IMR-90 (cell line): ENCODE measurements at regions not wholly inside any gene's neighbourhood (a gene's known extent, or its start where the extent isn't known, plus 50 kb on each side); places are given as distances from the start of the nearest gene placed in this dataset.

Experiments
- ATAC-seq: fragments of 200-7000 bp; cut with Tn5 transposase; 2 replicates; pipeline ENCODE4 v1.9.1; 2020; ENCODE audit warnings: low read depth, mild to moderate bottlenecking, moderate library complexity
- BruUV-seq: library from RNA; stranded (reverse); fragments of 400-500 nt; replicated peaks from 2 replicates; lab custom pipeline; 2021; lab: Mats Ljungman, UMichigan
- CTCF ChIA-PET: fragments of 300-600 bp; formaldehyde crosslinking; extraction: SDS; loops from one replicate; lab custom pipeline; 2021; ENCODE audit warnings: antibody characterized with exemption; lab: Yijun Ruan, JAX
- POLR2A ChIA-PET: fragments of 300-600 bp; sonication (Branson Sonifier 250); formaldehyde crosslinking; loops from one replicate; lab custom pipeline; 2022; ENCODE audit warnings: antibody characterized with exemption; ENCODE audit not compliant: unreplicated experiment; lab: Charles Lee
- DNase-seq: peaks from one replicate; pipeline ENCODE4 v3.0.0; 2013
- H2AFZ ChIP-seq: replicated peaks from 2 replicates; pipeline ENCODE3; 2013; ENCODE audit warnings: low read length, mild to moderate bottlenecking; ENCODE audit not compliant: poor library complexity
- H2AK5ac ChIP-seq: 2 replicates; pipeline ENCODE4 v1.6.1; 2013; ENCODE audit warnings: low read depth, low read length, inconsistent platforms
- H2AK9ac ChIP-seq: replicated peaks from 2 replicates; pipeline ENCODE3; 2013; ENCODE audit warnings: mild to moderate bottlenecking, low read depth, low read length, moderate library complexity; ENCODE audit not compliant: poor library complexity
- H2BK120ac ChIP-seq: 2 replicates; pipeline ENCODE4 v1.6.1; 2013; ENCODE audit warnings: low read depth, low read length, inconsistent platforms
- H2BK15ac ChIP-seq: 3 replicates; pipeline ENCODE4 v1.6.1; 2013; ENCODE audit warnings: low read depth, low read length, inconsistent platforms
- H2BK20ac ChIP-seq: 2 replicates; pipeline ENCODE4 v1.6.1; 2013; ENCODE audit warnings: low read depth, mild to moderate bottlenecking, inconsistent platforms, low read length, moderate library complexity
- H2BK5ac ChIP-seq: 2 replicates; pipeline ENCODE4 v1.6.1; 2013; ENCODE audit warnings: mild to moderate bottlenecking, low read depth, low read length, inconsistent platforms; ENCODE audit not compliant: poor library complexity, severe bottlenecking
- H3K14ac ChIP-seq: replicated peaks from 2 replicates; pipeline ENCODE4 v1.6.1; 2013; ENCODE audit warnings: low read depth, low read length, inconsistent platforms
- H3K18ac ChIP-seq: 2 replicates; pipeline ENCODE4 v1.6.1; 2013; ENCODE audit warnings: low read depth, low read length, control low read depth
- H3K23ac ChIP-seq: 2 replicates; pipeline ENCODE4 v1.6.1; 2013; ENCODE audit warnings: low read depth, low read length, inconsistent platforms
- H3K27ac ChIP-seq: 2 replicates; pipeline ENCODE4 v1.5.1; 2013; ENCODE audit warnings: mild to moderate bottlenecking, control low read depth, low read length; ENCODE audit not compliant: insufficient read depth
- H3K27me3 ChIP-seq: 2 replicates; pipeline ENCODE4 v1.6.1; 2013; ENCODE audit warnings: low read length; ENCODE audit not compliant: control insufficient read depth, insufficient read depth
- H3K36me3 ChIP-seq: 2 replicates; pipeline ENCODE4 v1.6.1; 2013; ENCODE audit warnings: low read length, mixed read lengths; ENCODE audit not compliant: control insufficient read depth, insufficient read depth
- H3K4ac ChIP-seq: 2 replicates; pipeline ENCODE4 v1.6.1; 2013; ENCODE audit warnings: low read depth, low read length, inconsistent platforms
- H3K4me1 ChIP-seq: 2 replicates; pipeline ENCODE4 v1.6.1; 2013; ENCODE audit warnings: low read length, mixed read lengths; ENCODE audit not compliant: control insufficient read depth, insufficient read depth
- H3K4me2 ChIP-seq: 2 replicates; pipeline ENCODE4 v1.6.1; 2013; ENCODE audit warnings: low read depth, mild to moderate bottlenecking, control low read depth, low read length, moderate library complexity
- H3K4me3 ChIP-seq: 2 replicates; pipeline ENCODE4 v1.5.1; 2013; ENCODE audit warnings: low read depth, mild to moderate bottlenecking, control low read depth, low read length, moderate library complexity; ENCODE audit not compliant: insufficient read depth
- H3K56ac ChIP-seq: 2 replicates; pipeline ENCODE4 v1.6.1; 2013; ENCODE audit warnings: low read length, inconsistent platforms; ENCODE audit not compliant: insufficient read depth; ENCODE audit errors: extremely low read depth
- H3K79me1 ChIP-seq, 2 experiments: 2 replicates each; pipeline ENCODE4 v1.6.1; 2013; ENCODE audit warnings: low read length in 2 of 2, inconsistent platforms in 1 of 2, low read depth in 1 of 2
- H3K9ac ChIP-seq: 2 replicates; pipeline ENCODE4 v1.6.1; 2013; ENCODE audit warnings: low read depth, low read length, control low read depth
- H3K9me1 ChIP-seq: 2 replicates; pipeline ENCODE4 v1.6.1; 2013; ENCODE audit warnings: low read length, inconsistent platforms; ENCODE audit not compliant: insufficient read depth
- H3K9me3 ChIP-seq: 2 replicates; pipeline ENCODE4 v1.6.1; 2013; ENCODE audit warnings: low read length; ENCODE audit not compliant: control insufficient read depth, insufficient read depth
- H4K20me1 ChIP-seq: 2 replicates; pipeline ENCODE4 v1.6.1; 2013; ENCODE audit warnings: low read length, inconsistent platforms; ENCODE audit not compliant: insufficient read depth
- H4K5ac ChIP-seq: 2 replicates; pipeline ENCODE4 v1.6.1; 2013; ENCODE audit warnings: mild to moderate bottlenecking, low read depth, low read length, control low read depth
- H4K8ac ChIP-seq, 2 experiments: 2 replicates each; pipeline ENCODE4 v1.6.1; 2013; ENCODE audit warnings: low read depth in 2 of 2, low read length in 2 of 2, control low read depth in 1 of 2, inconsistent platforms in 1 of 2
- H4K91ac ChIP-seq: 2 replicates; pipeline ENCODE4 v1.6.1; 2013; ENCODE audit warnings: low read depth, low read length, inconsistent platforms; ENCODE audit not compliant: insufficient read depth
- BHLHE40 ChIP-seq: fragments of 150-350 bp; IDR thresholded peaks from 2 replicates; pipeline ENCODE4 v1.6.1; 2016; ENCODE audit warnings: mild to moderate bottlenecking, low read depth, low read length
- CEBPB ChIP-seq: IDR thresholded peaks from 2 replicates; pipeline ENCODE4 v1.6.1; 2012; ENCODE audit warnings: low read depth, low read length, improper control_type of control experiment
- CHD1 ChIP-seq: IDR thresholded peaks from 2 replicates; pipeline ENCODE4 v1.6.1; 2012; ENCODE audit warnings: low read depth, low read length, improper control_type of control experiment
- FOS ChIP-seq: fragments of 150-350 bp; IDR thresholded peaks from 2 replicates; pipeline ENCODE4 v1.6.1; 2016; ENCODE audit warnings: low read depth, low read length
- MAFK ChIP-seq: IDR thresholded peaks from 2 replicates; pipeline ENCODE4 v1.6.1; 2012; ENCODE audit warnings: low read depth, low read length, improper control_type of control experiment
- MAZ ChIP-seq: IDR thresholded peaks from 2 replicates; pipeline ENCODE4 v1.6.1; 2012; ENCODE audit warnings: low read depth, mild to moderate bottlenecking, low read length, improper control_type of control experiment, moderate library complexity, borderline replicate concordance
- MXI1 ChIP-seq: IDR thresholded peaks from 2 replicates; pipeline ENCODE4 v1.6.1; 2012; ENCODE audit warnings: low read depth, mild to moderate bottlenecking, low read length, moderate library complexity, borderline replicate concordance
- NFE2L2 ChIP-seq: fragments of 150-350 bp; IDR thresholded peaks from 2 replicates; pipeline ENCODE4 v1.6.1; 2016; ENCODE audit warnings: low read depth, mild to moderate bottlenecking, low read length
- POLR2A ChIP-seq: IDR thresholded peaks from 2 replicates; pipeline ENCODE4 v1.6.1; 2012; ENCODE audit warnings: mild to moderate bottlenecking, low read depth, low read length
- RAD21 ChIP-seq: IDR thresholded peaks from 2 replicates; pipeline ENCODE4 v1.6.1; 2012; ENCODE audit warnings: low read length, improper control_type of control experiment
- RCOR1 ChIP-seq: IDR thresholded peaks from 2 replicates; pipeline ENCODE4 v1.6.1; 2012; ENCODE audit warnings: mild to moderate bottlenecking, low read length, improper control_type of control experiment; ENCODE audit not compliant: insufficient replicate concordance
- RFX5 ChIP-seq: IDR thresholded peaks from 2 replicates; pipeline ENCODE4 v1.8.0; 2012; ENCODE audit warnings: low read depth, mild to moderate bottlenecking, low read length, moderate library complexity
- SMC3 ChIP-seq: fragments of 150-350 bp; IDR thresholded peaks from 2 replicates; pipeline ENCODE4 v1.6.1; 2016; ENCODE audit warnings: low read depth, mild to moderate bottlenecking, antibody characterized with exemption, low read length, moderate library complexity
- USF2 ChIP-seq: fragments of 150-350 bp; IDR thresholded peaks from 2 replicates; pipeline ENCODE4 v1.6.1; 2017; ENCODE audit warnings: mild to moderate bottlenecking, antibody characterized with exemption, low read length, low read depth
- WGBS, 2 experiments: methylation state at CpG; one replicate each; pipeline versions ENCODE4 v1.1.5 to v1.1.7; 2013; ENCODE audit warnings: missing lambda C conversion rate in 2 of 2; ENCODE audit not compliant: insufficient read length in 1 of 2; ENCODE audit errors: extremely low coverage in 2 of 2; 5-methylcytosine and 5-hydroxymethylcytosine counted together
- dilution Hi-C: fragments of 300-500 bp; cut with HindIII; formaldehyde crosslinking; loops from one replicate; pipeline ENCODE4 v1.14.3; 2018; ENCODE audit warnings: low sequenced_read_pairs; ENCODE audit not compliant: unreplicated experiment
- in situ Hi-C: fragments of 300-500 bp; cut with MboI; formaldehyde crosslinking; loops from 3 replicates; pipeline ENCODE4 v1.14.3; 2019; ENCODE audit warnings: low sequenced_read_pairs, inconsistent platforms, mixed read lengths
- intact Hi-C: fragments of 100-400 bp; cut with micrococcal nuclease; formaldehyde crosslinking; loops from 2 replicates; pipeline ENCODE4 v1.10.0; 2022
- TF ChIP-seq, protein P1 (sequence below): conservative IDR thresholded peaks from 2 replicates; pipeline ENCODE4 v1.5.1; 2012; ENCODE audit warnings: mild to moderate bottlenecking, low read depth, low read length, improper control_type of control experiment
- TF ChIP-seq, protein P2 (sequence below): fragments of 150-350 bp; IDR thresholded peaks from 2 replicates; pipeline ENCODE4 v1.6.1; 2016; ENCODE audit warnings: low read depth, mild to moderate bottlenecking, low read length, moderate library complexity, borderline replicate concordance

- H3K9me1 ChIP-seq, result no peaks in the 10 kb centered on the region
- H3K4ac ChIP-seq, result peak overlapping the region; percentile 50; the same call in 1 of the 2 replicates
- dilution Hi-C loops, result no loop called here
- peak overlapping the region; percentile 90; the same call in 1 of the 2 replicates for H2BK20ac ChIP-seq
- in situ Hi-C loops, result no loop called here
- POLR2A ChIA-PET, result no interaction called here
- H3K9me3 ChIP-seq, result no peaks in the 10 kb centered on the region
- no peak overlapping the region for H2AK9ac ChIP-seq
- DNase-seq (peak; percentile 31), ATAC-seq (no peak)
- peak overlapping the region; percentile 90; the same call in 1 of the 2 replicates for H2BK120ac ChIP-seq
- peak overlapping the region; percentile 55 for H3K4me2 ChIP-seq
- H4K8ac ChIP-seq, result peak overlapping the region in 1 of 2 experiments; percentile 81; a peak in 2 of 4 replicates
- no peaks in the 10 kb centered on the region for H3K36me3 ChIP-seq
- H3K9ac ChIP-seq, result no peak overlapping the region
- 0 out of 2 replicates have a peak overlapping the region, but pooled peaks have one; percentile 79 for H3K56ac ChIP-seq
- peak overlapping the region; percentile 66; the same call in 1 of the 2 replicates for H3K23ac ChIP-seq
- WGBS, 2 experiments, result no CpG with 5 or more reads among the region's 2 CpGs
- H4K20me1 ChIP-seq, result no peaks in the 10 kb centered on the region
- H4K91ac ChIP-seq, result no peak overlapping the region
- 0 out of 2 replicates have a peak, but pooled peaks cover 1% of the 10 kb centered on the region for H3K4me1 ChIP-seq
- CTCF ChIA-PET, result no interaction called here
- H3K4me3 ChIP-seq, result no peak overlapping the region
- H3K14ac ChIP-seq, result 0 out of 2 replicates have a peak overlapping the region, but pooled peaks have one; percentile 51
- no peaks in the 10 kb centered on the region for H3K79me1 ChIP-seq
- H2BK5ac ChIP-seq, result peak overlapping the region; percentile 78
- peak overlapping the region; percentile 29; the same call in 1 of the 2 replicates for H3K27ac ChIP-seq
- no TSS peak for BruUV-seq
- peak overlapping the region; percentile 35; the same call in 1 of the 2 replicates for H3K18ac ChIP-seq
- H2AK5ac ChIP-seq, result no peak overlapping the region
- no peak overlapping the region; the same call in 1 of the 2 replicates for H4K5ac ChIP-seq
- no peak overlapping the region for H2BK15ac ChIP-seq
- intact Hi-C loops, result no loop called here
- no peak overlapping the region for H2AFZ ChIP-seq
- no peak for TF ChIP-seq BHLHE40
- no peak for TF ChIP-seq USF2
- no peak for TF ChIP-seq POLR2A
- TF ChIP-seq MXI1, result no peak
- TF ChIP-seq CHD1, result no peak
- no peak for TF ChIP-seq RCOR1
- TF ChIP-seq RFX5, result no peak
- TF ChIP-seq FOS, result no peak
- TF ChIP-seq, protein P1, sequence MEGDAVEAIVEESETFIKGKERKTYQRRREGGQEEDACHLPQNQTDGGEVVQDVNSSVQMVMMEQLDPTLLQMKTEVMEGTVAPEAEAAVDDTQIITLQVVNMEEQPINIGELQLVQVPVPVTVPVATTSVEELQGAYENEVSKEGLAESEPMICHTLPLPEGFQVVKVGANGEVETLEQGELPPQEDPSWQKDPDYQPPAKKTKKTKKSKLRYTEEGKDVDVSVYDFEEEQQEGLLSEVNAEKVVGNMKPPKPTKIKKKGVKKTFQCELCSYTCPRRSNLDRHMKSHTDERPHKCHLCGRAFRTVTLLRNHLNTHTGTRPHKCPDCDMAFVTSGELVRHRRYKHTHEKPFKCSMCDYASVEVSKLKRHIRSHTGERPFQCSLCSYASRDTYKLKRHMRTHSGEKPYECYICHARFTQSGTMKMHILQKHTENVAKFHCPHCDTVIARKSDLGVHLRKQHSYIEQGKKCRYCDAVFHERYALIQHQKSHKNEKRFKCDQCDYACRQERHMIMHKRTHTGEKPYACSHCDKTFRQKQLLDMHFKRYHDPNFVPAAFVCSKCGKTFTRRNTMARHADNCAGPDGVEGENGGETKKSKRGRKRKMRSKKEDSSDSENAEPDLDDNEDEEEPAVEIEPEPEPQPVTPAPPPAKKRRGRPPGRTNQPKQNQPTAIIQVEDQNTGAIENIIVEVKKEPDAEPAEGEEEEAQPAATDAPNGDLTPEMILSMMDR, result no peak
- TF ChIP-seq MAFK, result no peak
- TF ChIP-seq CEBPB, result no peak
- no peak for TF ChIP-seq SMC3
- TF ChIP-seq, protein P2, sequence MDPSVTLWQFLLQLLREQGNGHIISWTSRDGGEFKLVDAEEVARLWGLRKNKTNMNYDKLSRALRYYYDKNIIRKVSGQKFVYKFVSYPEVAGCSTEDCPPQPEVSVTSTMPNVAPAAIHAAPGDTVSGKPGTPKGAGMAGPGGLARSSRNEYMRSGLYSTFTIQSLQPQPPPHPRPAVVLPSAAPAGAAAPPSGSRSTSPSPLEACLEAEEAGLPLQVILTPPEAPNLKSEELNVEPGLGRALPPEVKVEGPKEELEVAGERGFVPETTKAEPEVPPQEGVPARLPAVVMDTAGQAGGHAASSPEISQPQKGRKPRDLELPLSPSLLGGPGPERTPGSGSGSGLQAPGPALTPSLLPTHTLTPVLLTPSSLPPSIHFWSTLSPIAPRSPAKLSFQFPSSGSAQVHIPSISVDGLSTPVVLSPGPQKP, result no peak
- TF ChIP-seq RAD21, result no peak
- no peak for TF ChIP-seq MAZ
- TF ChIP-seq NFE2L2, result no peak
- H3K27me3 ChIP-seq, result no peaks in the 10 kb centered on the region
Observed at GRCh38 chr20:26167499-26167898, 470.8 kb upstream of the ZNF337 start.
